RWPE1 (cell line): ENCODE measurements at regions not wholly inside any gene's neighbourhood (a gene's known extent, or its start where the extent isn't known, plus 50 kb on each side); places are given as distances from the start of the nearest gene placed in this dataset.

Source experiments
- CTCF ChIA-PET: fragments of 350-600 bp; sonication (Branson Sonifier 250); formaldehyde crosslinking; extraction: SDS; loops from one replicate; lab custom pipeline; 2021; lab: Yijun Ruan, JAX
- POLR2A ChIA-PET: fragments of 400-600 bp; formaldehyde crosslinking; extraction: SDS; loops from one replicate; lab custom pipeline; 2020; ENCODE audit warnings: antibody characterized with exemption; ENCODE audit not compliant: low non-redundant PET; lab: Yijun Ruan, JAX
- DNase-seq: peaks from one replicate; pipeline ENCODE4 v3.0.0; 2012; ENCODE audit warnings: low spot score
- H3K27ac ChIP-seq: fragments of 450-650 bp; 2 replicates; pipeline ENCODE4 v1.5.1; 2017
- CTCF ChIP-seq: fragments of 450-650 bp; conservative IDR thresholded peaks from 2 replicates; pipeline ENCODE4 v1.5.1; 2017; ENCODE audit warnings: low read depth, mild to moderate bottlenecking

GRCh38 chr20:60455272-60455671, 497.0 kb downstream of the CDH26 start:
- CTCF ChIA-PET = interaction anchor here (0.6 to 0.7 kb wide), 2 partner anchors 117 to 316 kb away, joined by 3 to 4 read pairs; no protein-coding TSS in a partner anchor
- no peak overlapping the region for H3K27ac ChIP-seq
- no peak for TF ChIP-seq CTCF
- POLR2A ChIA-PET = no interaction called here
- no peak for DNase-seq

GRCh38 chr20:60459212-60459611, 501.0 kb downstream of the CDH26 start:
- CTCF ChIA-PET = no interaction called here
- TF ChIP-seq CTCF = no peak
- no peak overlapping the region for H3K27ac ChIP-seq
- DNase-seq = no peak
- POLR2A ChIA-PET = no interaction called here

- ChIA-PET CTCF (interaction anchor here (0.6 to 0.7 kb wide), 2 partner anchors 713 to 779 kb away, joined by 3 to 4 read pairs; no protein-coding TSS in a partner anchor), POLR2A (no interaction called here)
- DNase-seq = no peak
- no peak overlapping the region for H3K27ac ChIP-seq
- TF ChIP-seq CTCF = no peak
These were observed 503.8 kb downstream of the CDH26 start for GRCh38 chr20:60461993-60462392.

- no peak for TF ChIP-seq CTCF
- ChIA-PET CTCF (no interaction called here), POLR2A (no interaction called here)
- DNase-seq = no peak
- no peak overlapping the region for H3K27ac ChIP-seq
These were observed 505.6 kb downstream of the CDH26 start for GRCh38 chr20:60463798-60464197.

- DNase-seq = no peak
- CTCF ChIA-PET = no interaction called here
- POLR2A ChIA-PET = no interaction called here
- TF ChIP-seq CTCF = no peak
- no peak overlapping the region for H3K27ac ChIP-seq
These were observed 507.2 kb downstream of the CDH26 start for GRCh38 chr20:60465439-60465838.

- no peak for DNase-seq
- POLR2A ChIA-PET = no interaction called here
- CTCF ChIA-PET = interaction anchor here (0.6 kb wide), 1 partner anchor 1372 kb away, joined by 3 read pairs; no protein-coding TSS in a partner anchor
- no peak for TF ChIP-seq CTCF
- no peak overlapping the region for H3K27ac ChIP-seq
These were observed 507.9 kb downstream of the CDH26 start for GRCh38 chr20:60465993-60466686.
